HEK293 (cell line): ENCODE measurements at regions not wholly inside any gene's neighbourhood (a gene's known extent, or its start where the extent isn't known, plus 50 kb on each side); places are given as distances from the start of the nearest gene placed in this dataset.

Source experiments
- CTCF ChIA-PET: fragments of 350-600 bp; formaldehyde crosslinking; extraction: SDS; loops from one replicate; lab custom pipeline; 2021; ENCODE audit warnings: antibody characterized with exemption; lab: Yijun Ruan, JAX
- POLR2A ChIA-PET: fragments of 300-600 bp; formaldehyde crosslinking; extraction: SDS; loops from one replicate; lab custom pipeline; 2020; ENCODE audit warnings: antibody characterized with exemption, inconsistent platforms; lab: Yijun Ruan, JAX
- H3K27ac ChIP-seq: fragments of 200-500 bp; sonication (Bioruptor generic); 2 replicates; pipeline ENCODE4 v1.5.1; 2014; ENCODE audit warnings: low read depth, low read length, control low read depth, inconsistent platforms; ENCODE audit errors: extremely low read depth
- H3K36me3 ChIP-seq, 2 experiments: fragments of 200-500 bp in 1 of 2; sonication (Bioruptor generic) in 1 of 2; 1 replicate in 1 of 2; 2 replicates in 1 of 2; pipeline ENCODE4 v1.5.1; 2014 to 2017; ENCODE audit warnings: inconsistent platforms in 2 of 2, low read length in 2 of 2; ENCODE audit not compliant: control insufficient read depth in 2 of 2, insufficient read depth in 1 of 2
- H3K4me1 ChIP-seq: fragments of 200-500 bp; sonication (Bioruptor generic); 2 replicates; pipeline ENCODE4 v1.5.1; 2014; ENCODE audit warnings: mild to moderate bottlenecking, low read length, inconsistent platforms; ENCODE audit not compliant: control insufficient read depth, insufficient read depth
- H3K4me3 ChIP-seq: 2 replicates; pipeline ENCODE4 v1.5.1; 2011; ENCODE audit warnings: low read depth, mild to moderate bottlenecking, control low read depth, low read length, moderate library complexity
- H3K9me3 ChIP-seq: fragments of 200-500 bp; sonication (Bioruptor generic); 2 replicates; pipeline ENCODE4 v1.5.1; 2014; ENCODE audit warnings: low read depth, low read length, inconsistent platforms; ENCODE audit not compliant: control insufficient read depth, insufficient read depth
- EGR2 ChIP-seq: fragments of 450-650 bp; formaldehyde crosslinking; IDR thresholded peaks from 2 replicates; pipeline ENCODE4 v1.5.1; 2016; ENCODE audit warnings: low read depth, missing biosample characterization, missing genetic modification characterization
- GLI4 ChIP-seq: fragments of 450-650 bp; formaldehyde crosslinking; IDR thresholded peaks from 2 replicates; pipeline ENCODE4 v1.5.1; 2016; ENCODE audit warnings: missing biosample characterization, missing genetic modification characterization
- KLF1 ChIP-seq: fragments of 450-650 bp; formaldehyde crosslinking; IDR thresholded peaks from 2 replicates; pipeline ENCODE4 v1.5.1; 2016; ENCODE audit warnings: missing biosample characterization, missing genetic modification characterization
- MYNN ChIP-seq: fragments of 450-650 bp; formaldehyde crosslinking; IDR thresholded peaks from 2 replicates; pipeline ENCODE4 v1.5.1; 2016; ENCODE audit warnings: missing biosample characterization, missing genetic modification characterization, borderline replicate concordance
- OVOL3 ChIP-seq: fragments of 450-650 bp; formaldehyde crosslinking; IDR thresholded peaks from 2 replicates; pipeline ENCODE4 v1.5.1; 2016; ENCODE audit warnings: missing biosample characterization, missing genetic modification characterization
- ZFP37 ChIP-seq: fragments of 450-650 bp; formaldehyde crosslinking; IDR thresholded peaks from 2 replicates; pipeline ENCODE4 v1.5.1; 2016; ENCODE audit warnings: missing biosample characterization, missing genetic modification characterization
- ZIC2 ChIP-seq: fragments of 450-650 bp; formaldehyde crosslinking; IDR thresholded peaks from 2 replicates; pipeline ENCODE4 v1.5.1; 2016; ENCODE audit warnings: missing biosample characterization, missing genetic modification characterization
- ZNF10 ChIP-seq: fragments of 450-650 bp; formaldehyde crosslinking; IDR thresholded peaks from 2 replicates; pipeline ENCODE4 v1.5.1; 2017; ENCODE audit warnings: missing biosample characterization, missing genetic modification characterization
- ZNF121 ChIP-seq: fragments of 450-650 bp; formaldehyde crosslinking; IDR thresholded peaks from 2 replicates; pipeline ENCODE4 v1.5.1; 2016; ENCODE audit warnings: missing biosample characterization, missing genetic modification characterization
- ZNF16 ChIP-seq: fragments of 450-650 bp; formaldehyde crosslinking; IDR thresholded peaks from 2 replicates; pipeline ENCODE4 v1.5.1; 2016; ENCODE audit warnings: low read depth, missing biosample characterization, missing genetic modification characterization
- ZNF184 ChIP-seq: fragments of 450-650 bp; IDR thresholded peaks from 2 replicates; pipeline ENCODE4 v1.5.1; 2018; ENCODE audit warnings: missing biosample characterization, mild to moderate bottlenecking, missing genetic modification characterization
- ZNF423 ChIP-seq: fragments of 450-650 bp; formaldehyde crosslinking; IDR thresholded peaks from 2 replicates; pipeline ENCODE4 v1.5.1; 2016; ENCODE audit warnings: missing biosample characterization, missing genetic modification characterization
- ZNF544 ChIP-seq: fragments of 450-650 bp; formaldehyde crosslinking; IDR thresholded peaks from 2 replicates; pipeline ENCODE4 v1.5.0; 2017; ENCODE audit warnings: missing biosample characterization, missing genetic modification characterization
- ZNF843 ChIP-seq: fragments of 450-650 bp; formaldehyde crosslinking; IDR thresholded peaks from 2 replicates; pipeline ENCODE4 v1.5.1; 2016; ENCODE audit warnings: missing biosample characterization, missing genetic modification characterization
- ZSCAN16 ChIP-seq: fragments of 450-650 bp; formaldehyde crosslinking; IDR thresholded peaks from 2 replicates; pipeline ENCODE4 v1.5.1; 2016; ENCODE audit warnings: missing biosample characterization, missing genetic modification characterization
- TF ChIP-seq, protein P1 (sequence below): fragments of 450-650 bp; formaldehyde crosslinking; IDR thresholded peaks from 2 replicates; pipeline ENCODE4 v1.5.1; 2016; ENCODE audit warnings: missing biosample characterization, missing genetic modification characterization
- TF ChIP-seq, protein P2 (sequence below): fragments of 450-650 bp; formaldehyde crosslinking; IDR thresholded peaks from 2 replicates; pipeline ENCODE4 v1.5.1; 2016; ENCODE audit warnings: missing biosample characterization, missing genetic modification characterization
- TF ChIP-seq, protein P3 (sequence below): fragments of 450-650 bp; formaldehyde crosslinking; IDR thresholded peaks from 2 replicates; pipeline ENCODE4 v1.5.1; 2016; ENCODE audit warnings: missing biosample characterization, missing genetic modification characterization

DNA sequence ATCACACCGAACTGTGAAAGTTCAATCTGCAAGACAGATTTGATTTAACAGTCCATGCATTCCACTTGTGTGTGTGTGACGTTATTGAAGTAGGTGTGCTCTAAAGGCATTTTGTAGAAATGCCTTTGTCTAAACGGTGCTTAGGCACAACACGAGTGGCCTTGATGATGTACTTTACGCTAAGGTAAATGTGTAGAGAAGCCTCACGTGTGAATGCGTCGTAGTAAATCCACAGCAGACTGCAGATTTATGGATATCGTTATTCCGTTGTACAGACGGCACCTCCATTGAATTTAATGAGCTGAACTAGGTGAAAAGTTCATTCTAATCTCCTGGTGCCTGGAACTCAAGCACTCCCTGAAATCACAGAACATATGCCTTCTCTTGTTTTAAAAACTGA, 202.8 kb upstream of the STXBP6 start:
- no peaks in the 10 kb centered on the region for H3K9me3 ChIP-seq
- ChIA-PET POLR2A (no interaction called here), CTCF (interaction anchor here (0.7 kb wide), 1 partner anchor 520 kb away, joined by 3 read pairs; no protein-coding TSS in a partner anchor)
- H3K4me1 ChIP-seq = no peaks in the 10 kb centered on the region
- no peaks in the 10 kb centered on the region for H3K36me3 ChIP-seq
- H3K4me3 ChIP-seq = no peak overlapping the region
- H3K27ac ChIP-seq = no peak overlapping the region
- TF ChIP-seq ZFP37 (tag by site-specific recombination) = no peak
- TF ChIP-seq, protein P1, sequence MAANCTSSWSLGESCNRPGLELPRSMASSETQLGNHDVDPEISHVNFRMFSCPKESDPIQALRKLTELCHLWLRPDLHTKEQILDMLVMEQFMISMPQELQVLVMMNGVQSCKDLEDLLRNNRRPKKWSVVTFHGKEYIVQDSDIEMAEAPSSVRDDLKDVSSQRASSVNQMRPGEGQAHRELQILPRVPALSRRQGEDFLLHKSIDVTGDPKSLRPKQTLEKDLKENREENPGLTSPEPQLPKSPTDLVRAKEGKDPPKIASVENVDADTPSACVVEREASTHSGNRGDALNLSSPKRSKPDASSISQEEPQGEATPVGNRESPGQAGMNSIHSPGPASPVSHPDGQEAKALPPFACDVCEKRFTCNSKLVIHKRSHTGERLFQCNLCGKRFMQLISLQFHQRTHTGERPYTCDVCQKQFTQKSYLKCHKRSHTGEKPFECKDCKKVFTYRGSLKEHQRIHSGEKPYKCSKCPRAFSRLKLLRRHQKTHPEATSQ (tag by site-specific recombination) = no peak
- TF ChIP-seq OVOL3 (tag by site-specific recombination) = no peak
- TF ChIP-seq, all 188 proteins: peak for 0

DNA sequence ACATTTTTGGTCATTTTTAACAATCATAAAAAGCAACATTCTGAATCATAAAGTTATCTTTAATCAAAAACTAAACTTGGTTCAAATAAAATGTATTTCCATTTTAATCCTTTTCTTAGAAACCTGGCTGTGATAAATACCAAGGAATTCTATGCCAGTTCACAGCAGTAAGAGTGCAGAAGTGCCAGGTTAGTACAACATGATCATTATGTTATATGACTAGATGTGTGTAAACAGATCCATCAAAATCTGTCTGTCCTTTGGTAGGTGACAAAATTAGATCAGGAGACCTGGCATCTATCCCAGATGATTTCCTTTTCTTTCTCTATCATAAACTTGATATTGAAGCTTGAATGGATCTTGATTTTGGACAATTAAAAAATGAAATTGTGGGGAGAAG, 200.6 kb upstream of the STXBP6 start:
- no peak for TF ChIP-seq KLF1 (tag by site-specific recombination)
- no peak for TF ChIP-seq ZNF16 (tag by site-specific recombination)
- TF ChIP-seq GLI4 = no peak
- TF ChIP-seq ZIC2 = no peak
- TF ChIP-seq ZNF843 (tag by site-specific recombination) = no peak
- TF ChIP-seq ZNF10 = no peak
- TF ChIP-seq MYNN (tag by site-specific recombination) = no peak
- TF ChIP-seq ZNF184 = no peak
- no peak for TF ChIP-seq ZNF423 (tag by site-specific recombination)
- TF ChIP-seq ZNF121 (tag by site-specific recombination) = no peak
- no peak for TF ChIP-seq EGR2 (tag by site-specific recombination)
- TF ChIP-seq ZNF544 (tag by site-specific recombination) = no peak
- TF ChIP-seq, protein P2, sequence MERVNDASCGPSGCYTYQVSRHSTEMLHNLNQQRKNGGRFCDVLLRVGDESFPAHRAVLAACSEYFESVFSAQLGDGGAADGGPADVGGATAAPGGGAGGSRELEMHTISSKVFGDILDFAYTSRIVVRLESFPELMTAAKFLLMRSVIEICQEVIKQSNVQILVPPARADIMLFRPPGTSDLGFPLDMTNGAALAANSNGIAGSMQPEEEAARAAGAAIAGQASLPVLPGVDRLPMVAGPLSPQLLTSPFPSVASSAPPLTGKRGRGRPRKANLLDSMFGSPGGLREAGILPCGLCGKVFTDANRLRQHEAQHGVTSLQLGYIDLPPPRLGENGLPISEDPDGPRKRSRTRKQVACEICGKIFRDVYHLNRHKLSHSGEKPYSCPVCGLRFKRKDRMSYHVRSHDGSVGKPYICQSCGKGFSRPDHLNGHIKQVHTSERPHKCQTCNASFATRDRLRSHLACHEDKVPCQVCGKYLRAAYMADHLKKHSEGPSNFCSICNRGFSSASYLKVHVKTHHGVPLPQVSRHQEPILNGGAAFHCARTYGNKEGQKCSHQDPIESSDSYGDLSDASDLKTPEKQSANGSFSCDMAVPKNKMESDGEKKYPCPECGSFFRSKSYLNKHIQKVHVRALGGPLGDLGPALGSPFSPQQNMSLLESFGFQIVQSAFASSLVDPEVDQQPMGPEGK = no peak
- TF ChIP-seq, protein P3, sequence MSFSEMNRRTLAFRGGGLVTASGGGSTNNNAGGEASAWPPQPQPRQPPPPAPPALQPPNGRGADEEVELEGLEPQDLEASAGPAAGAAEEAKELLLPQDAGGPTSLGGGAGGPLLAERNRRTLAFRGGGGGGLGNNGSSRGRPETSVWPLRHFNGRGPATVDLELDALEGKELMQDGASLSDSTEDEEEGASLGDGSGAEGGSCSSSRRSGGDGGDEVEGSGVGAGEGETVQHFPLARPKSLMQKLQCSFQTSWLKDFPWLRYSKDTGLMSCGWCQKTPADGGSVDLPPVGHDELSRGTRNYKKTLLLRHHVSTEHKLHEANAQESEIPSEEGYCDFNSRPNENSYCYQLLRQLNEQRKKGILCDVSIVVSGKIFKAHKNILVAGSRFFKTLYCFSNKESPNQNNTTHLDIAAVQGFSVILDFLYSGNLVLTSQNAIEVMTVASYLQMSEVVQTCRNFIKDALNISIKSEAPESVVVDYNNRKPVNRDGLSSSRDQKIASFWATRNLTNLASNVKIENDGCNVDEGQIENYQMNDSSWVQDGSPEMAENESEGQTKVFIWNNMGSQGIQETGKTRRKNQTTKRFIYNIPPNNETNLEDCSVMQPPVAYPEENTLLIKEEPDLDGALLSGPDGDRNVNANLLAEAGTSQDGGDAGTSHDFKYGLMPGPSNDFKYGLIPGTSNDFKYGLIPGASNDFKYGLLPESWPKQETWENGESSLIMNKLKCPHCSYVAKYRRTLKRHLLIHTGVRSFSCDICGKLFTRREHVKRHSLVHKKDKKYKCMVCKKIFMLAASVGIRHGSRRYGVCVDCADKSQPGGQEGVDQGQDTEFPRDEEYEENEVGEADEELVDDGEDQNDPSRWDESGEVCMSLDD (tag by site-specific recombination) = no peak

DNA sequence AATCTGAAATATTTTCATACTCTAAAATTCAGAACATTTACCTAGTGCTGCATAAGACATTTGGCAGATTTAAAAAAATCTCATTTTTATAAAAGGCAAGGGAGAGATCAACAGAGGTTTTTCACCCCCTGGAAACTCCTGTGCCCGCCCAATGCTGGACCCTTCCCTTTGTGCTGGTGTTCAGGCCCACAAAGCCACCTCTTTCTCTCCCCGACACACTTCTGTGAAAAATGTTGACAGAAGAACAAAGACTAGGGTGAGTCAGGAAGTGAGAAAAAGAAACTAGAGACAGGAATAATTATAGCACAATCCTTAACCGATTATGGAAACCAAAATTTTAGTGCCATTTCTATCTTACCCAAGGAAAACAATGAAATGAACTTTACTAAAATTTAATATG, 197.7 kb upstream of the STXBP6 start:
- H3K4me1 ChIP-seq = no peaks in the 10 kb centered on the region
- H3K36me3 ChIP-seq = no peaks in the 10 kb centered on the region
- no peaks in the 10 kb centered on the region for H3K9me3 ChIP-seq
- ChIA-PET POLR2A (no interaction called here), CTCF (no interaction called here)
- H3K27ac ChIP-seq = no peak overlapping the region
- TF ChIP-seq ZSCAN16 (tag by site-specific recombination) = no peak
- H3K4me3 ChIP-seq = no peak overlapping the region

More for the DNA sequence above, 200.6 kb upstream of the STXBP6 start:
- ChIA-PET POLR2A (no interaction called here), CTCF (no interaction called here)
- H3K27ac ChIP-seq = no peak overlapping the region
- H3K4me1 ChIP-seq = no peaks in the 10 kb centered on the region
- H3K9me3 ChIP-seq = no peaks in the 10 kb centered on the region
- H3K36me3 ChIP-seq = no peaks in the 10 kb centered on the region
- H3K4me3 ChIP-seq = no peak overlapping the region
